HepG2 (cell line): ENCODE measurements at regions not wholly inside any gene's neighbourhood (a gene's known extent, or its start where the extent isn't known, plus 50 kb on each side); places are given as distances from the start of the nearest gene placed in this dataset.

ENCODE experiments used
- ATAC-seq: fragments of 200-7000 bp; cut with Tn5 transposase; 3 replicates; pipeline ENCODE4 v1.9.1; 2020; ENCODE audit warnings: mild to moderate bottlenecking, moderate library complexity
- BruUV-seq: library from RNA; stranded (reverse); fragments of 400-500 nt; replicated peaks from 2 replicates; lab custom pipeline; 2021; lab: Mats Ljungman, UMichigan
- CTCF ChIA-PET: fragments of 300-600 bp; formaldehyde crosslinking; extraction: SDS; loops from one replicate; lab custom pipeline; 2021; ENCODE audit warnings: low total read pairs, inconsistent platforms, low intra/inter-chr PET ratio; lab: Yijun Ruan, JAX
- POLR2A ChIA-PET: fragments of 350-600 bp; sonication (Branson Sonifier 250); formaldehyde crosslinking; loops from one replicate; lab custom pipeline; 2020; ENCODE audit warnings: antibody characterized with exemption, inconsistent platforms; lab: Yijun Ruan, JAX
- DNase-seq: peaks from one replicate; pipeline ENCODE4 v3.0.0-alpha.2; 2015; ENCODE audit warnings: low spot score
- FAIRE-seq: peaks from 3 replicates; lab custom pipeline; 2011; peaks lifted over from hg19 to GRCh38; lab: Jason Lieb, UNC
- H2AFZ ChIP-seq: one replicate; pipeline ENCODE4 v1.6.1; 2011; ENCODE audit warnings: low read length, inconsistent platforms
- H3K27ac ChIP-seq: fragments of 300-600 bp; 3 replicates; pipeline ENCODE4 v1.8.0; 2011; ENCODE audit warnings: mixed run types, mild to moderate bottlenecking, mixed read lengths, low read length, inconsistent platforms; ENCODE audit not compliant: insufficient read depth; ENCODE audit errors: extremely low read length
- H3K27me3 ChIP-seq, 2 experiments: fragments of 200-600 bp in 1 of 2; 2 replicates in 1 of 2; 3 replicates in 1 of 2; pipeline versions ENCODE4 v1.6.0 to v1.8.0; 2011; ENCODE audit warnings: low read length in 2 of 2, mild to moderate bottlenecking in 2 of 2, moderate library complexity in 2 of 2, inconsistent platforms in 1 of 2; ENCODE audit not compliant: insufficient read depth in 2 of 2, control insufficient read depth in 1 of 2
- H3K36me3 ChIP-seq, 2 experiments: fragments of 200-600 bp in 1 of 2; replicated peaks in 1 of 2; 2 replicates in 1 of 2; 3 replicates in 1 of 2; pipeline versions ENCODE4 v1.5.1 to v1.8.0; 2011; ENCODE audit warnings: low read length in 2 of 2, inconsistent platforms in 1 of 2; ENCODE audit not compliant: insufficient read depth in 2 of 2, control insufficient read depth in 1 of 2
- H3K4me1 ChIP-seq: 2 replicates; pipeline ENCODE4 v1.5.1; 2012; ENCODE audit warnings: low read length, inconsistent platforms; ENCODE audit not compliant: insufficient read depth
- H3K4me2 ChIP-seq: 2 replicates; pipeline ENCODE4 v1.6.0; 2011; ENCODE audit warnings: low read depth, low read length, inconsistent platforms
- H3K4me3 ChIP-seq, 3 experiments: fragments of 200-600 bp in 1 of 3; sonication (generic), shearing (Covaris generic) in 1 of 3; replicated peaks in 1 of 3; 2 replicates each; pipeline ENCODE4 v1.5.1; 2011 to 2016; ENCODE audit warnings: low read length in 3 of 3, inconsistent platforms in 2 of 3, low read depth in 2 of 3, mild to moderate bottlenecking in 2 of 3, control low read depth in 1 of 3, mixed read lengths in 1 of 3; ENCODE audit not compliant: insufficient read depth in 1 of 3
- H3K79me2 ChIP-seq: one replicate; pipeline ENCODE4 v1.6.1; 2011; ENCODE audit warnings: low read length, inconsistent platforms; ENCODE audit not compliant: insufficient read depth
- H3K9ac ChIP-seq: 2 replicates; pipeline ENCODE4 v1.6.0; 2011; ENCODE audit warnings: mild to moderate bottlenecking, low read depth, low read length, inconsistent platforms; ENCODE audit not compliant: insufficient read depth
- H3K9me3 ChIP-seq: 2 replicates; pipeline ENCODE4 v1.5.1; 2012; ENCODE audit warnings: mild to moderate bottlenecking, low read length
- H4K20me1 ChIP-seq: 2 replicates; pipeline ENCODE4 v1.6.0; 2011; ENCODE audit warnings: inconsistent platforms, mild to moderate bottlenecking, low read length, moderate library complexity; ENCODE audit not compliant: insufficient read depth
- CEBPG ChIP-seq: IDR thresholded peaks from 2 replicates; pipeline ENCODE4 v1.6.1; 2016
- CSRNP1 ChIP-seq: sonication (generic); formaldehyde crosslinking; IDR thresholded peaks from 2 replicates; pipeline ENCODE4 v1.8.1; 2023; ENCODE audit warnings: mild to moderate bottlenecking, missing genetic modification reagents
- GFI1 ChIP-seq: sonication (generic); formaldehyde crosslinking; IDR thresholded peaks from 2 replicates; pipeline ENCODE4 v1.5.0; 2020; ENCODE audit warnings: missing genetic modification reagents, mild to moderate bottlenecking, borderline replicate concordance
- ISL2 ChIP-seq: sonication (generic); formaldehyde crosslinking; IDR thresholded peaks from 2 replicates; pipeline ENCODE4 v1.5.0; 2020; ENCODE audit warnings: missing genetic modification reagents
- SALL1 ChIP-seq: sonication (generic); formaldehyde crosslinking; IDR thresholded peaks from 2 replicates; pipeline ENCODE4 v1.8.0; 2022; ENCODE audit warnings: mild to moderate bottlenecking, missing genetic modification reagents
- SNRNP70 ChIP-seq: fragments of 200-400 bp; formaldehyde crosslinking; IDR thresholded peaks from 2 replicates; pipeline ENCODE4 v1.6.1; 2017; ENCODE audit warnings: mild to moderate bottlenecking, low read depth, low read length, moderate library complexity
- ZNF10 ChIP-seq: sonication (generic); formaldehyde crosslinking; IDR thresholded peaks from 2 replicates; pipeline ENCODE4 v1.4.0; 2020; ENCODE audit warnings: mild to moderate bottlenecking, low read depth, missing genetic modification reagents, borderline replicate concordance
- ZNF292 ChIP-seq: sonication (generic); formaldehyde crosslinking; IDR thresholded peaks from 2 replicates; pipeline ENCODE4 v1.8.1; 2022; ENCODE audit warnings: mild to moderate bottlenecking, low read depth, missing genetic modification reagents, borderline replicate concordance
- ZNF441 ChIP-seq: sonication (generic); formaldehyde crosslinking; IDR thresholded peaks from 2 replicates; pipeline ENCODE4 v1.7.0; 2021; ENCODE audit warnings: missing genetic modification reagents, borderline replicate concordance
- ZNF7 ChIP-seq: IDR thresholded peaks from 2 replicates; pipeline ENCODE4 v1.6.1; 2016; ENCODE audit warnings: missing biosample characterization, missing genetic modification reagents
- ZNF841 ChIP-seq: sonication (generic); formaldehyde crosslinking; IDR thresholded peaks from 2 replicates; pipeline ENCODE4 v1.8.1; 2023; ENCODE audit warnings: missing genetic modification reagents, borderline replicate concordance
- WGBS: methylation state at CpG from one replicate; pipeline ENCODE4 v1.1.6; 2017; ENCODE audit warnings: low lambda C conversion rate; 5-methylcytosine and 5-hydroxymethylcytosine counted together
- in situ Hi-C: cut with HindIII; loops from 2 replicates; pipeline ENCODE4 v1.10.0; 2017; ENCODE audit warnings: low pct_unique_long_range_greater_than_20kb; ENCODE audit not compliant: extremely low pct_ligation_motif_present
- intact Hi-C: fragments of 100-400 bp; cut with micrococcal nuclease; formaldehyde crosslinking; loops from one replicate; pipeline ENCODE4 v1.10.0; 2022; ENCODE audit not compliant: unreplicated experiment
- TF ChIP-seq, protein P1 (sequence below): IDR thresholded peaks from 2 replicates; pipeline ENCODE4 v1.6.1; 2016; ENCODE audit warnings: low read depth, missing genetic modification reagents, missing compliant biosample characterization

GRCh38 chr2:139631966-139632365 lies 851.8 kb upstream of the NXPH2 start:
- no TSS peak for BruUV-seq
- H3K4me2 ChIP-seq, result no peak overlapping the region
- H3K36me3 ChIP-seq, result no peaks in the 10 kb centered on the region
- H3K27ac ChIP-seq, result no peak overlapping the region
- H3K4me1 ChIP-seq, result no peaks in the 10 kb centered on the region
- H3K79me2 ChIP-seq, result no peaks in the 10 kb centered on the region
- no peak overlapping the region for H3K9ac ChIP-seq
- no peak for DNase-seq
- H3K4me3 ChIP-seq, result no peak overlapping the region
- H3K27me3 ChIP-seq, result no peaks in the 10 kb centered on the region
- no peak for FAIRE-seq
- ChIA-PET CTCF (no interaction called here), POLR2A (no interaction called here)
- 0% methylated on average over 1 of the region's 1 CpG for WGBS
- ATAC-seq, result no peak
- TF ChIP-seq ZNF7 (CRISPR knock-in tag), result no peak
- TF ChIP-seq ZNF292 (CRISPR knock-in tag), result no peak
- no peak for TF ChIP-seq SALL1 (CRISPR knock-in tag)
- TF ChIP-seq, protein P1, sequence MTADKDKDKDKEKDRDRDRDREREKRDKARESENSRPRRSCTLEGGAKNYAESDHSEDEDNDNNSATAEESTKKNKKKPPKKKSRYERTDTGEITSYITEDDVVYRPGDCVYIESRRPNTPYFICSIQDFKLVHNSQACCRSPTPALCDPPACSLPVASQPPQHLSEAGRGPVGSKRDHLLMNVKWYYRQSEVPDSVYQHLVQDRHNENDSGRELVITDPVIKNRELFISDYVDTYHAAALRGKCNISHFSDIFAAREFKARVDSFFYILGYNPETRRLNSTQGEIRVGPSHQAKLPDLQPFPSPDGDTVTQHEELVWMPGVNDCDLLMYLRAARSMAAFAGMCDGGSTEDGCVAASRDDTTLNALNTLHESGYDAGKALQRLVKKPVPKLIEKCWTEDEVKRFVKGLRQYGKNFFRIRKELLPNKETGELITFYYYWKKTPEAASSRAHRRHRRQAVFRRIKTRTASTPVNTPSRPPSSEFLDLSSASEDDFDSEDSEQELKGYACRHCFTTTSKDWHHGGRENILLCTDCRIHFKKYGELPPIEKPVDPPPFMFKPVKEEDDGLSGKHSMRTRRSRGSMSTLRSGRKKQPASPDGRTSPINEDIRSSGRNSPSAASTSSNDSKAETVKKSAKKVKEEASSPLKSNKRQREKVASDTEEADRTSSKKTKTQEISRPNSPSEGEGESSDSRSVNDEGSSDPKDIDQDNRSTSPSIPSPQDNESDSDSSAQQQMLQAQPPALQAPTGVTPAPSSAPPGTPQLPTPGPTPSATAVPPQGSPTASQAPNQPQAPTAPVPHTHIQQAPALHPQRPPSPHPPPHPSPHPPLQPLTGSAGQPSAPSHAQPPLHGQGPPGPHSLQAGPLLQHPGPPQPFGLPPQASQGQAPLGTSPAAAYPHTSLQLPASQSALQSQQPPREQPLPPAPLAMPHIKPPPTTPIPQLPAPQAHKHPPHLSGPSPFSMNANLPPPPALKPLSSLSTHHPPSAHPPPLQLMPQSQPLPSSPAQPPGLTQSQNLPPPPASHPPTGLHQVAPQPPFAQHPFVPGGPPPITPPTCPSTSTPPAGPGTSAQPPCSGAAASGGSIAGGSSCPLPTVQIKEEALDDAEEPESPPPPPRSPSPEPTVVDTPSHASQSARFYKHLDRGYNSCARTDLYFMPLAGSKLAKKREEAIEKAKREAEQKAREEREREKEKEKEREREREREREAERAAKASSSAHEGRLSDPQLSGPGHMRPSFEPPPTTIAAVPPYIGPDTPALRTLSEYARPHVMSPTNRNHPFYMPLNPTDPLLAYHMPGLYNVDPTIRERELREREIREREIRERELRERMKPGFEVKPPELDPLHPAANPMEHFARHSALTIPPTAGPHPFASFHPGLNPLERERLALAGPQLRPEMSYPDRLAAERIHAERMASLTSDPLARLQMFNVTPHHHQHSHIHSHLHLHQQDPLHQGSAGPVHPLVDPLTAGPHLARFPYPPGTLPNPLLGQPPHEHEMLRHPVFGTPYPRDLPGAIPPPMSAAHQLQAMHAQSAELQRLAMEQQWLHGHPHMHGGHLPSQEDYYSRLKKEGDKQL (CRISPR knock-in tag), result no peak
- no peak for TF ChIP-seq CEBPG (CRISPR knock-in tag)
- no peak for TF ChIP-seq ZNF841 (CRISPR knock-in tag)
- TF ChIP-seq ISL2 (CRISPR knock-in tag), result no peak
- no peak for TF ChIP-seq ZNF10 (CRISPR knock-in tag)
- no peak for TF ChIP-seq GFI1 (CRISPR knock-in tag)
- no peak for TF ChIP-seq SNRNP70
- no peak for TF ChIP-seq CSRNP1
- no peak for TF ChIP-seq ZNF441
- H2AFZ ChIP-seq, result no peak overlapping the region
- in situ Hi-C loops (no loop called here), intact Hi-C loops (no loop called here)
- H3K9me3 ChIP-seq, result no peaks in the 10 kb centered on the region
- no peaks in the 10 kb centered on the region for H4K20me1 ChIP-seq
